A172 (cell line): ENCODE measurements at regions not wholly inside any gene's neighbourhood (a gene's known extent, or its start where the extent isn't known, plus 50 kb on each side); places are given as distances from the start of the nearest gene placed in this dataset.
"Not testable (repeated sequence)": the region's sequence is repeated elsewhere in the genome, so short reads cannot be mapped to it uniquely, and the experiment has no call there.

Source experiments
- DNase-seq: peaks from one replicate; pipeline ENCODE4 v3.0.0-alpha.2; 2015; ENCODE audit warnings: low spot score

DNA sequence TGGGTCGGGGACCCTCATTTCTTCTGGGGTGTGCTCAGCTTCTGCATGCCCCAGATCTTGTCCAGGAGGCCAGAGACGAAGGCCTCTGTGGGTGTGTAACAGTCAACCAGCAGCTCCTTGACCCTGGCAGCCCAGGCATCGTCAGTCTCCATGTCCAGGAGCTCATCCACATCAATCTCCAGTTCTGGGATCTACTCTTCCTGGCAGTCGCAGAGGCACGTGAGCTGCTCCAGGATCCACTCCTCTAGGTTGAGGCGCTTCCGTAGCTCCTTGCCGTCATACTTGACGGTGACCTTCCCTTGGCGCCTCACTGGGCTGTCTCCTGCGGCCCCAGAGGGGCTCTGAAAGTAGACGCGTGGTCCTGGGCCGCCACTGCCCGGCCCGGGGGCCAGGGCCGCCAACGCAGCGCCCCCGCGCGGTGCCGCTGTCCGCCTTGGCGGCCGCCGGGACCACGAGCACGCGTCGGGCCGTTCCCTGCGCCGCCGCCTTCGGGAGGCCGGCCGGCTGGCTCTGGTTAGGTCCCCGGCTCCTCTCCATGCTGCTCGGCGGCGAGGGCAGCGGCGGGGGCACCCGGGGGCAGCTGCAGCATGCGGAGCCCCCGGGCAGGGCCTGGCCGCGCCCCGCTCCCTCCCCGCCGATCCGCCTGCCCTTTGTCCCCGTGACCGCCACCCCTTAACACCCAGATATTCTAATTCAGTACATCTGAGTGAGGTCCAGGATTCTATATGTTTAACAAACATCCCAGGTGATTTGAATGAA, 170.5 kb downstream of the SEPTIN7 start:
- DNase-seq: no peak

- peak; percentile 81 for DNase-seq
Measured at GRCh38 chr7:35975851-35976454, 175.1 kb downstream of the SEPTIN7 start.

- DNase-seq: not testable (repeated sequence)
Measured at GRCh38 chr7:35978816-35979640, 174.0 kb upstream of the EEPD1 start.

- no peak for DNase-seq
Measured at GRCh38 chr7:35982600-35982999, 170.5 kb upstream of the EEPD1 start.

DNA sequence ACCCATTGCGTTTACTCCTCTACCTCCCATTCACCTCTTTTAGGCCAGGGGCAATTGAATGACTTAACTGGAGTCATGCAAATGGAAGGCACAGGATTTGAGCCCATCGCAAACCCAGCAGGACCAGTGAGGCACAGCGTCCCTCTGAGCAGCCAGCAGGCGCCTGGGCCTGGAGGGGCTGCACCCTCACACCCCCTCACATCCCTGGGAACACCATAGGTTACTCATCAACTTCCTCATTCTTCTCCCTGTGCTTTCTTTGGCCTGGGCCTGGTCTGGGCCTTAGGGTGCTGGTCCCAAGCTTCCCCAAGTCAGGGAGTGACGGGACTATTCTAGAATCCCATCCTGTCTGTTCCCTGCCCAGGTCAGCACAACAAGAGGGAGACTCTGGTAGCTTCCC, 169.4 kb upstream of the EEPD1 start:
- DNase-seq: no peak

DNA sequence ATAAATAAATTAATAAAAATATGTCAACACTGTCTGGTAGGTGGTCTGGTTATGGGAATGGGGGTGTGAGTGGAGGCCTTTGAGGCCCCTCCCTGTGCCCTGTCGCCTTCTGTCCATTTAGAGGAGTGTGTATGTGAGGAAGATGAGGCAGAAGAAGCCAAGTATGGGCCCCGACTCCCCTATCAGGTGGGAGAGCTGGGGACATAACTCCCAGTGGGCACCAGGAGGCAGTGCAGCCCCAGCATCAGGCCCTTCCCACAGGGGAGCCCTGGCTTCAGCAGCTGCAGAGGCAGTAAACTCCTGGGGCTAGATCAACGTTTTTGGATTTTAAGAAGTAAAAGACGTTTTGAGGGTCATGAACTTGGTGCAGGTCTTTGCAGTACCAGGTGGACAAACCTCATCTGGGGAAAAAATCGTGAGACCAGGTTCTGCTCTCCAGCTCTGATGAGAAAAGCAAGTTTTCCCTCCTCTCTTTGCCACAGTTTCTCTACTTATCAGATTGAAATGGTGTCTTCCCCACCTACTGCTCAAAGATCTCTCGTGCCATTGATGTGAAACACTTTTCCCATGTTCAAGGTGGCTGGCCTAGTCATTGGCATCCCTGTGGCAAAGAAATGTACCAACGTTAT, 167.8 kb upstream of the EEPD1 start:
- DNase-seq: peak; percentile 75

DNA sequence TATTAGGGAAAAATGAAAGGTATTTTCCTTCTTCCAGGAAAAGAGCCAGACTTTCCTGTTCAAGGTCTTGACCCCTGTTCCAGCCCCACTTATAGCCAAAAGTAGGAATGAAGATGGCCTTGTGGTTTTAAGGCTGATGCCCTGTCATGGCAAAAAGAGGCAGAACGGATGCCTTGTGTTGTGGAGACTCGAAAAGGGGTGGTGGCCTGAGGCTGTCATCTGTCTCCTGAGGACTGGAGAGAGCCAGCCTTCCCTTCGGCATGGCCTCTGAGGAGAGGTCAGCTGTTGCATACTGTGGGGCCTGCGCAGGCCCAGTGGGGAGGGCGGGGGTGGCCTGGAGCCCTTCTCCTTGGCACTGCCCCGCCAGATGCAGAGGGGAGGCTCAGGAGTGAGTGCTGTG, 166.0 kb upstream of the EEPD1 start:
- no peak for DNase-seq

- DNase-seq: no peak
Measured at GRCh38 chr7:35988105-35988504, 164.9 kb upstream of the EEPD1 start.

GRCh38 chr7:35988818-35989217, 164.2 kb upstream of the EEPD1 start:
- no peak for DNase-seq

DNA sequence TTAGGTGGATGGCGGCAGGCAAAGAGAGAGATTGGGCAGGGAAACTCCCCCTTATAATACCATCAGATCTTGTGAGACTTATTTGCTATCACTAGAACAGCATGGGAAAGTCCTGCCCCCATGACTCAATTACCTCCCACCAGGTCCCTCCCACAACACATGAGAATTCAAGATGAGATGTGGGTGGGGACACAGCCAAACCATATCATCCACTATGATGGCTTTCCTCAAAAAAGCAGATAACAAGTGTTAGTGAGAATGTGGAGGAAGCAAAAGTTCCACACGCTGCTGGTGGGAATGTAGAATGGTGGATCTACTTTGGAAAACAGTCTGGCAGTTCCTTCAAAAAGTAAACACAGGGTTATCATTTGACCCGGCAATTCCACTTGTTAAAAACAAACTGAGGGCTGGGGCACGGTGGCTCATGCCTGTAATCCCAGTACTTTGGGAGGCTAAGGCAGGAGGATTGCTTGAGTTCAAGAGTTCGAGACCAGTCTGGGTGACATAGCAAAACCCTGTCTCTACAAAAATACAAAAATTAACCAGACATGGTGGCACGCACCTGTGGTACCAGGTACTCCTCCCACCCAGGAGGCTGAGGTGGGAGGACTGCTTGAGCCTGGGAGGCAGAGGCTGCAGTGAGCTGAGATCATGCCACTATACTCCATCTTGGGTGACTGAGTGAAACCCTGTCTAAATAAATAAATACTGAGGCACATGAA, 161.4 kb upstream of the EEPD1 start:
- no peak for DNase-seq

DNA sequence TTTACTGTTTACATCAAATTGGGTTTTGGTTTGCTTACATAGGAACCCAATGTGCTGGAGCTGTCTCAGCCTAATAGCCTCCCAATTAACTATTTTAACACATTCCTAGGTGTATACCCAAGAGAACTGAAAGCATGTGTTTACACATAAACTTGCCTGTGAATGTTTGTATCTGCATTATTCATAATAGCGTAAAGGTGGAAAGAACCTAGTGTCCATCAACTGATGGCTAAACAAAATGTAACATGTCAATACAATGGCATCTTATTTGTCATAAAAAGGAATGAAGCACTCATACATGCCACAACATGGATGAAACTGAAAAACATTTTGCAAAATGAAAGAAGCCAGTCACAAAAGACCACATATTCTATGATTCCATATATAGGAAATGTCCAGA, 160.6 kb upstream of the EEPD1 start:
- DNase-seq: no peak

DNA sequence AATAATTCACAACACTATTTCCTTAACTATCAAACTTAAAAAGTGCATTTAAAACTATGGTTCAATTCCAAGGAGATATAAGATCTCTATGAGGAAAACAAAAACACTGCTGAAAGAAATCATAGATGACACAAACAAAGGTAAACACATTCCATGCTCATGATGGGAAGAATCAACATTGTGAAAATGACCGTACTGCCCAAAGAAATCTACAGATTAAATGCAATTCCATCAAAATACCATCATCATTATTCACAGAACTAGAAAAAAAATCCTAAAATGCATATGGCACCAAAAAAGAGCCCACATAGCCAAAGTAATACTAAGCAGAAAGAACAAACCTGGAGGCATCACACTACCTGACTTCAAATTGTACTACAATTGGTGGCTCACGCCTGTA, 159.9 kb upstream of the EEPD1 start:
- DNase-seq: no peak

DNA sequence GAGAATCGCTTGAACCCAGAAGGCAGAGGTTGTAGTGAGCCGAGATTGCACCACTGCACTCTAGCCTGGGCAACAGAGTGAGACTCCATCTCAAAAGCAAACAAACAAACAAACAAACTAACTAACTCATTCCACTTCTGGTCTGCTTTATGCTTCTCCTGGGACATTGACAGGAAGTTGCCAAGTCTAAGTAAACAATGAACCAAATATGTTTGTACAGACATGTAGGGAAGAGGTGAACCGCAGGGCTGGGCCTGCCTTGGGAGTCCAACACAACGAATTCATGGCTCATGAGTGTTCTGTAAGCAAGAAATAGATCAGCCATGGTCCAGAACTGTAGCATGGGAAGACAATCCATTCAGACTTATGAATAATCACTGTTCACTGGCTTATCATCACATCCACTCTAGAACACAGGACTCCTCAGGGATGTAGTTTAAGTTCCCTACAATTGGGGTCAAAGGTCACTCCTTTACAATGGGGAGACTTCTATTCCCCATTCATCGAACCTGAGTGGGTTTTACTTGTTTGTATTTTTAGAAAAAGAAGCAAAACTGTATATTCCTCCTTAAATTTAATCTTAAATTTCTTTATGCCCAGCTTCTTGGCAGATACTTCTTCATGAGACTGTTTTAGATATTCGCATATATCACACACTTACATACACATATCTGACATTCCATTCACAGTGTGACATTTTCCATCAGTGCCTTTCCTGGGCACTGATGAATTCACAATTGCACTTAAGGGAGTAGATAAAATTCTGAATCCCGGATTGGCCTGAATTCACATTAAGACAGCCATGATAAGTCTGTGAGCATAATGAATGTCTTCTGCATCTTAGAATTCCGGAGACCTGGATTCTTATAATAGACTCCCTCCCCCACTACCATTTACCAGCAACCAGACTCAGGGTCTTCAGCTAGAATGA, 159.1 kb upstream of the EEPD1 start:
- no peak for DNase-seq

GRCh38 chr7:35995334-35995733, 157.7 kb upstream of the EEPD1 start:
- no peak for DNase-seq

DNA sequence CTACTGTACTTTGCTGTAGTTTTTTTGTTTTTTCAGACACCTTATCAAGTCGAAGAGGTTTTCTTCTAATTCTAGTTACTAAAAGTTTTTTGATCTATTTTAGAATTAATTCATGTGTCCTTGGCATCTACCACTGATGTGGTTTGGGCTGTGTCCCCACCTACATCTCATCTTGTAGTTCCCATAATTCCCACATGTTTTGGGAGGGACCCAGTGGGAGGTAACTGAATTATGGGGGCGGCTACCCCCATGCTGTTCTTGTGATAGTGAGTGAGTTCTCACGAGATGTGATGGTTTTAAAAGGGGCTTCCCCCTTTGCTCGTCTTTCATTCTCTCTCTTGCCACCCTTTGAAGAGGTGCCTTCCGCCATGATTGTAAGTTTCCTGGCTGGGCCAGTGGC, 154.6 kb upstream of the EEPD1 start:
- no peak for DNase-seq

DNA sequence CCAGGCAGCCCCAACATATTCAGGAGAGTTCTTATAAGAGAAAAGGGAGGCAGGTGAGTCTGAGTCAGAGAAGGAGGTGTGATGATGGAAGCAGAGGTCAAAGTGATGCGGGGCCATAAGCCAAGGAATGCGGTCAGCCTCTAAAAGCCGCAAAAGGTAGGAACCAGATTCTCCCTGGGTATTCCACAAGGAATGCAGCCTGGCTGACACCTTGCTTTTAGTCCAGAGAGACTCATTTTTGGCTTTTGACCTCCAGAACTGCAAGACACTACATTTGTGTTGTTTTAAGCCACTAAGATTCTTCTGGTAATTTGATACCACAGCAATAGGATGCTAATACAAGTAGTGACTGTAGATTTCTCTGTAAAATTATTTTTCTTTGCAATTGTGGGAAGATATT, 151.5 kb upstream of the EEPD1 start:
- DNase-seq: no peak

GRCh38 chr7:36002900-36003299, 150.2 kb upstream of the EEPD1 start:
- DNase-seq: no peak

GRCh38 chr7:36003343-36003742, 149.7 kb upstream of the EEPD1 start:
- DNase-seq: no peak

GRCh38 chr7:36005293-36005692, 147.8 kb upstream of the EEPD1 start:
- no peak for DNase-seq

DNA sequence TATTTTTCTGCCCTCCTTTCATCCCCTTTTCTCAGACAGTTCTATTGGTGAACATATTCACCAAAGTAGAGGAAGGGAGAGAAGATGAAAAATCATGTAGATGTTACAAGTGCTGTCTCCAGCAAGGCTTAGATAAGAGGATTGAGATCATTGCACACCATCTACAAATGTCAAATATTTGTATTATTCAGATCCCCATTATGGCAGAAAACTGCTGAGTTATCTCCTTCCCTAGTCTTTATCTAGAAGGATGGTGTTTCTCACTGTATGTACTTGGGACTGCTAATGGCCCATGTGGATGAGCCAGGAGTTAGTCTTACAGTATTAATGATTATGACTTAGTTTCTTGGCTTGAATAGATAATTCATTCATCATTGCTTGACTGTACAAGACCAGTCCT, 147.2 kb upstream of the EEPD1 start:
- DNase-seq: no peak
